Activated naive CD8-positive, alpha-beta T cell (primary cell): ENCODE measurements at regions not wholly inside any gene's neighbourhood (a gene's known extent, or its start where the extent isn't known, plus 50 kb on each side); places are given as distances from the start of the nearest gene placed in this dataset.

Experiments used
- H3K27ac Mint-ChIP-seq: one replicate; pipeline ENCODE4 v1.8.0; 2021; ENCODE audit warnings: mixed read lengths
- H3K27me3 Mint-ChIP-seq: one replicate; pipeline ENCODE4 v1.8.0; 2021; ENCODE audit warnings: mixed read lengths
- H3K36me3 Mint-ChIP-seq: one replicate; pipeline ENCODE4 v1.8.0; 2021; ENCODE audit warnings: mixed read lengths
- H3K4me1 Mint-ChIP-seq: one replicate; pipeline ENCODE4 v1.8.0; 2021; ENCODE audit warnings: low read depth, mixed read lengths
- H3K4me3 Mint-ChIP-seq: one replicate; pipeline ENCODE4 v1.8.0; 2021; ENCODE audit warnings: mild to moderate bottlenecking, mixed read lengths
- H3K9me3 Mint-ChIP-seq: one replicate; pipeline ENCODE4 v1.8.0; 2021; ENCODE audit warnings: low read depth, mixed read lengths

DNA sequence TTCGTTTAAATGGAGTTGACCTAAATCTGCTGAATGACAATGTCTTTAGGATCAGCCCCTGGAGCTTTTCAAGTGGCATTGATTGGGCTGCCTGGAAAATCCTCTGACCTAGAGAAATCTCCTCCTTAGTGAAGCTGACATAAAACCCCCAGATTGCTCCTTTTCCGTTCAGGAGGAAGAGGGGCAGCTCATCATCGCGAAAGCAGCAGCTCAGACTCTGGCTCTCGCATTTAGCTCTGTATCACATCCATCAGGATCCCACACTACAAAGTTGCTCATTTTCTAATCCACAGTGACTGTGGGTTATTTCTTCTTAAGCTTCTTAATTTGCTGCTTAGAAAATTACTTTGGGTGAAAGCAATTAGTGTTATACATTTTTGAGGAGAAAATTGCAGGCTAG lies 373.7 kb downstream of the ENC1 start:
- H3K27ac Mint-ChIP-seq, result no peak overlapping the region
- H3K27me3 Mint-ChIP-seq, result no peaks in the 10 kb centered on the region
- no peak overlapping the region for H3K4me3 Mint-ChIP-seq
- no peaks in the 10 kb centered on the region for H3K4me1 Mint-ChIP-seq
- no peaks in the 10 kb centered on the region for H3K9me3 Mint-ChIP-seq
- no peaks in the 10 kb centered on the region for H3K36me3 Mint-ChIP-seq

DNA sequence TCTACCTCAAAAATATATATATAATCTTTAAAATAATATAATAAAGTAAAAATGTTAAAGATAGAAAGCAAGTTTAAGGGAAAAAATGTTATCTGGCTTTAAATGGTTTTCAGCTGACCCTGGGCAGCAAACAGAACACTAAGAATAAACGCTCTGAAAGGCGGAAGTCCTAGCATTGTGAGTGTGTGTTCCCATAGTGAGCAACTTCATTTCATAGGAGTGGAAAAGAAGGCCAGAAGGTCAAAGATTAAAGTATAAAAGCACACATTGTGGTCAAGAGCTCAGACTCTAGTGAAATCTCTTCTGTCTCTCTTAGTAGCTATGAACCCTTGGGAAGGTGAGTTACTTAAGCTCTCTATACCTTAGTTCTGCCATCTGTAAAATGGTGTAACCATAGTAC lies 374.4 kb downstream of the ENC1 start:
- H3K27ac Mint-ChIP-seq, result no peak overlapping the region
- no peaks in the 10 kb centered on the region for H3K27me3 Mint-ChIP-seq
- no peaks in the 10 kb centered on the region for H3K9me3 Mint-ChIP-seq
- no peaks in the 10 kb centered on the region for H3K36me3 Mint-ChIP-seq
- H3K4me3 Mint-ChIP-seq, result no peak overlapping the region
- no peaks in the 10 kb centered on the region for H3K4me1 Mint-ChIP-seq

DNA sequence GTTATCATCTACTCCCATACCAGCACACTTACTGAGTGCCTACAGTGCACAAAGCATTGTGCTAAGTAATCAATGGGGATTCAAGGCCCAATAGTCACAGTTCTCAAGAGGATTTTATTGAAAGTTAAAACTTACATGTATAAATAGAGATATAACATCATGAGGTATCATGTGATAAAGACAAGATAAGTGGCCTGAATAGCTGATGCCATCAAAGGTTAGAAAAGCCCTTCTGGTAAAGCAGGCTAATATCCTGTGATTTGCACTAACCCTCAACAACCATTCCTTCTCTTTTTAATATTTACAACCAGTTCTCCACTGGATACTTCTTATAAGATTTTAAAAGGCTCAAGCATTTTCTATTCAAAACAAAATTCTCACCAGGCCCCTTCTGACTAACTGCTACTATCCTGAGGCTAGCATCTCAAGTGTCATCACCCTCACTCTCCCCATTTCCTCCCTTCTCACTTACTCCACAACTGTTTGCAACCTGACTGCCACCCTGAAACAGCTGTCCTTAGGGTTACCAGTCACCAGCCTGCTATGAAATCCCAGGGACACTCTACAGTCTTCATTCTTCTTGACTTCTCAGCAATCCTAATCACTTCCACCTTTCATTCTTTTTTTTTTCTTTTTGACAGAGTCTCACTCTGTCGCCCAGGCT lies 377.9 kb downstream of the ENC1 start:
- no peaks in the 10 kb centered on the region for H3K27me3 Mint-ChIP-seq
- H3K4me3 Mint-ChIP-seq, result no peak overlapping the region
- no peaks in the 10 kb centered on the region for H3K9me3 Mint-ChIP-seq
- no peaks in the 10 kb centered on the region for H3K4me1 Mint-ChIP-seq
- no peaks in the 10 kb centered on the region for H3K36me3 Mint-ChIP-seq
- H3K27ac Mint-ChIP-seq, result no peak overlapping the region

DNA sequence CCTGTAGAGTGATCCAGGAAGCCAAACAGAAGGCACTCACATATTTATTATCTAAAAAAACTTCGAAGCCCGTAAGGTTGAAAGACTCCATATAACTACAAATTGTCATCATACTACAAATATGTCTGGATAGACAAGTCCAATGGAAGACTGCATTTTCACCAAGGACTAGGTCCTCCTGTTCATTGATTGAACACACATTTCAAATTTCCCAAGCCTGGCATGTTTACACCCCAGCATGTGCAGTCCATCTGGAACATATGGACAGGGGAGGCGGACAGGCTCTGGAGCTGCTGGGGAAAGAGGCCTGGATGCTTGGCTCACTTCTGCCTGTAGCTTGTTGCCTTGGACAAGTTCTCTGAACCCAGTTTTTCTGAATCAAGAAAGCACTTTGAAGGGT lies 378.7 kb downstream of the ENC1 start:
- Mint-ChIP-seq H3K27me3 (no peaks in the 10 kb centered on the region), H3K4me1 (no peaks in the 10 kb centered on the region), H3K4me3 (no peak overlapping the region), H3K9me3 (no peaks in the 10 kb centered on the region), H3K27ac (no peak overlapping the region), H3K36me3 (no peaks in the 10 kb centered on the region)

DNA sequence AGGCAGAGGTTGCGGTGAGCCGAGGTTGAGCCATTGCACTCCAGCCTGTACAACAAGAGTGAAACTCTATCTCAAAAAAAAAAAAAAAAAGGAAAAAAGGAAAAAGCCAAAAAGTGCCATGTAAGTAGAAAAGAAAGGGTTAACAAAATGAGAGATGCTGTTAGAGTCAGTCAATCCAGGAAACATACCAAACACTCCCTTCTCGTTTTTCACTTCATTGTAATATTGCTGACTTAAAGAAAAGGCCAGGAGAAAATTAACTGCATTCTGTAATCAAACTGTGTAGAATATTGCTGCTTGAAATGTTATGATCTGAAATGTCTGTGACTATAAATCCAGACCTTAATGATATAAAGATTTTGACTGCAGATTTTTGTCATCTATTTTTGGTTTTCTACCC lies 379.1 kb downstream of the ENC1 start:
- no peaks in the 10 kb centered on the region for H3K36me3 Mint-ChIP-seq
- no peaks in the 10 kb centered on the region for H3K27me3 Mint-ChIP-seq
- no peak overlapping the region for H3K4me3 Mint-ChIP-seq
- H3K4me1 Mint-ChIP-seq, result no peaks in the 10 kb centered on the region
- no peaks in the 10 kb centered on the region for H3K9me3 Mint-ChIP-seq
- H3K27ac Mint-ChIP-seq, result no peak overlapping the region

DNA sequence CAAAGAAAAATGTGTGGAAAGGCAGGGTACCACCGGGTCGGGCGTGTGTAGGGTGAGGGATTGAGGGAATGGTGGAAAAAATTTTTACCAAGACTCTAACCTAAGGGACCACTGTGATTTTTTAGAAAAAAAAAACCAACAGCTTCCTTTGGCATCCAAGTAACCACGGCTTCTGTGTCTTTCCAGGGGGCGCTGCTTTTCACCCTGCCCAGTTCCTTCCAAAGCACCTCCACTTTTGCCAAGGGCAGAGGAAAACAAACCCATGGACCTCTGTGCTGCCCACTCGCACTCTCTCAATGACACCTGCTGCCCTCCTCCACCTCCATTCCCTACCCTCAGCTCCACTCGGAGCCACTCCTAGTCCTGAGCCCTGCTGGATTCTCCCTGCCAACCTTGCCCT lies 381.0 kb downstream of the ENC1 start:
- no peak overlapping the region for H3K27ac Mint-ChIP-seq
- H3K4me3 Mint-ChIP-seq, result no peak overlapping the region
- H3K4me1 Mint-ChIP-seq, result no peaks in the 10 kb centered on the region
- no peaks in the 10 kb centered on the region for H3K36me3 Mint-ChIP-seq
- no peaks in the 10 kb centered on the region for H3K27me3 Mint-ChIP-seq
- H3K9me3 Mint-ChIP-seq, result no peaks in the 10 kb centered on the region

DNA sequence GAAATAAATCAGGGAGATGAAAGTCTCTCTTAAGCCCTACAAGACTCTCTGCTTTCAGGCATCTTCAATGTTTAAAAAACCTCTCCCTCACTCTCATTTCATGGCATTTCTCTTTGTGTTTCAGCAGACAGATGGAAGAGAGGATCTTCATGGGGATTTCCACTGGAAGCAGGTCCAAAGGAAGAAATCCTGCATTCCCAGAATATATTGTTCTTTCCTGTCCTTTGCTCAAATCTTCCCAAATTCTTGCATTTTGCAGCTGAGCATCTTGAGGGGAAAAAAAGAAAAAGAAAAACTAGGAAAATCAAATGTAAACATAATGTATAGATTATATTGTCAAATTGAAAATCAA lies 382.2 kb downstream of the ENC1 start:
- Mint-ChIP-seq H3K36me3 (no peaks in the 10 kb centered on the region), H3K9me3 (no peaks in the 10 kb centered on the region), H3K27me3 (no peaks in the 10 kb centered on the region), H3K4me3 (no peak overlapping the region), H3K27ac (no peak overlapping the region), H3K4me1 (no peaks in the 10 kb centered on the region)

DNA sequence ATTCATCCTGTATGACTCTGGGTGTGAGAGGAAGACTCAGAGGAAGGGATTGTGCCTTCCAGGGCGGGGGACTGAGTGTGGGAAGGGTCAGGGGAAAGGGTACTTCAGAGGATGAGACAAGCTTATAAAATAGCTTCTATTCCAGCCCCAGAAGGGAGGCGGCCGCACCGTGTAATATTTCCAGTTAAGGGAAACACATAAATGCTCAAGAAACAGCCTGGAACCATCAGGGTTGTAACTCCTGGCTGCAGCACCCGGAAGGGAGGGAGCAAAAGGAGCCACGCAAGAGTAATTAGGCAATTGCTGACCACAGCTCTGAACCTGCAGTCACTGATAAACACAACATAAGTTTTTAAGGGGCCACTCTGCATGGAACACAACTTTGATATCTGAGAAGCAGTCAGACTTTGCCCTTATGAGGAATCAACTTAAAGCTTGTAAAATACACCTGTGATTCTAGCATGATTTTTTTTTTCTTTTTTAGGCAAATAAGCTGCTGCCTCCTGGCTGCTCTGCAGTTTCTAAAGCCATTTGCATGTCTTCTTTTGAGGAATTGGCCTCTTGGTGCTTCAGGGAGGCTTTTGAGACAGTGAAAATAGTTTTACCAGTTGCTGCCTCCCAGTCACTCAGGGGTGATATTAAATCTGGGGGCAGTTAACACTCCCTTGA lies 382.7 kb downstream of the ENC1 start:
- no peaks in the 10 kb centered on the region for H3K9me3 Mint-ChIP-seq
- no peak overlapping the region for H3K4me3 Mint-ChIP-seq
- H3K27me3 Mint-ChIP-seq, result peaks cover 4% of the 10 kb centered on the region
- H3K4me1 Mint-ChIP-seq, result no peaks in the 10 kb centered on the region
- no peak overlapping the region for H3K27ac Mint-ChIP-seq
- H3K36me3 Mint-ChIP-seq, result no peaks in the 10 kb centered on the region

DNA sequence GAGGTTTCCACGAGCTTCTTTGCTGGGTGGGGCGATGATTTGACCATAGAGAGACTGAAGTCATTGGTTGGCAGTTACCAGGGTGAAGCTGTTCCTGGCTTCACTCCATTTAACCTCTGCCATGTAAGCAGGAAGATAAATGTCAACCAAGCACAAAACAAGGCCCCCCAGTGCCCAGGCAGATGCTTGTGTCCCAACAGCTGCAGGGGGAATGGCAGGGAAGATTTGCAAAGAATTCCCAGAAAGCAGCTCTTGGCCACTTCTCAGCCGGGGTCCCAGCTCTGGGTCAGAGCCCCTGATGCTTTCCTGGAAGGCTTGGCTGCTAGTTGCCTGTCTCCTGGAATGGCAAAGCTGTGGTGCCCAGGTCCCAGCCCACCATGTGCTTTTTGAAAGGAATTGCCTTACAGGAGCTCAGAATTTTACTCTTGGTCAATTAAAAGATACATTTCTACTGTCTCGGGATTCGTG lies 383.4 kb downstream of the ENC1 start:
- Mint-ChIP-seq H3K36me3 (no peaks in the 10 kb centered on the region), H3K9me3 (no peaks in the 10 kb centered on the region), H3K27ac (no peak overlapping the region), H3K4me1 (no peaks in the 10 kb centered on the region), H3K4me3 (no peak overlapping the region), H3K27me3 (peaks cover 6% of the 10 kb centered on the region)

DNA sequence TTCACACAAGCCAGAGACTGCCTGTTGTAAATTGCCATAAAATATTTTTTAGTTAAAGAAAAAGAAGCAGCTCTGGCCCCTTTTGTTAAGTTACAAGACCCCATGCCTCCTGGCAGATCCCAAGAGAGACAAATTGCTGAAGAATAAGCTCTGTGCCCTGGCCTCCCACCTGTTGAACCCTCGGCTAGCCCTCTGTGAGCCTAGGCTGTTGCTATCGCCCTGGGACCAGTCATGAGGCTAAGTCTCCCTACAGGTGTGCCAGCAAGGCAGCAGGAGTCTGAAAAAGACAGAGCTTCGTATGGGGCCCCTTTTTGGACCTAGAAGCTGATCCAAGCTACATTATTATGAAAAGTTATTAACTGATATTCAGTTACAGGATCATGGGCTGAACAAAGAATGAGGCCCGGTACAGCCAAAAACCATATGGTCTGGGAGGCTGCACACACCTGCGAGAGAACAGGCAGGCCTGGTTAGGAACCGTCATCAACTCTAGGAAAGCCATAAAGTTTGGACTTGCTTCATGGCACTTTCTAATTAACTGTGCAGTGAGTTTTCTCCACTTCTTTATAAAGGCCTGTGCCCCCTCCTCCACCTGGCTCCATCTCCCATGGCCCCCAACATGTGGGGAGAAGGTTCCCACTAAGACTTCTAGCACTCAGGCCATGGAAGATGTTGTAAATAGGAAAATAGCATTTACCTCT lies 384.7 kb downstream of the ENC1 start:
- H3K9me3 Mint-ChIP-seq, result no peaks in the 10 kb centered on the region
- H3K27me3 Mint-ChIP-seq, result peaks cover 6% of the 10 kb centered on the region
- H3K4me1 Mint-ChIP-seq, result no peaks in the 10 kb centered on the region
- H3K27ac Mint-ChIP-seq, result no peak overlapping the region
- no peaks in the 10 kb centered on the region for H3K36me3 Mint-ChIP-seq
- no peak overlapping the region for H3K4me3 Mint-ChIP-seq

DNA sequence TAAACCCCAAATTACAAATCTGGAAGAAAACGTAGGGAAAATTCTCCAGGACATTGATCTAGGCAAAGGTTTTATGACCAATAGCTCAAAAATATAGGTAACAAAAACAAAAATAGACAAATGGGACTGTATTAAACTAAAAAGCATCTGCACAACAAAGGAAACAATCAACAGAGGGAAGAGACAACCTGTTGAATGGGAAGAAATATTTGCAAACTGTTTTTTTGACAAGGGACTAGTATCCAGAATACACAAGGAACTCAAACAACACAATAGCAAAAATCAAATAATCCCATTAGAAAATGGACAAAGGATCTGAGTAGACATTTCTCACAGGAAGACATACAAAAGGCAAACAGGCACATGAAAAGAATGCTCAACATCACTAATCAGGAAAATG lies 386.3 kb downstream of the ENC1 start:
- Mint-ChIP-seq H3K36me3 (no peaks in the 10 kb centered on the region), H3K4me1 (no peaks in the 10 kb centered on the region), H3K27ac (no peak overlapping the region), H3K4me3 (no peak overlapping the region), H3K9me3 (no peaks in the 10 kb centered on the region), H3K27me3 (peaks cover 6% of the 10 kb centered on the region)

DNA sequence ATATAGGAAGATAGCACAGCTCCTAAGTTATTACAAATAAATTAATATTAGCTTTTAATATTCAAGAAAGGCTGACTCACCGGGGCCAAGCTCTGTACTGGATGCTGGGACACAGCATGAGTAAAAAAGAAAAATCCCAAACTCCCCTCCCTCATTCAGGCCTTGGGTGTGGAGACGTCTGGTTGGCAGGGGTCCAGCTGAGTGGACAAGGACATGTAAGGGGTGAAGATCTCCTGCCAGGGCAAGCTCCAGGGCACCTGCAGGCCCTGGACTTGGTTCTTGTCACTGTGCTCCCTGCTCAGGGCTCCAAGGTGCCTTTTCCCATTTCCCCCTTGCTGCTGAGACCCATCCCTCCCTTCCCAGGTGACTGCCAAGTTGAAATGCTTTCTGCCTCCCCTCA lies 388.5 kb downstream of the ENC1 start:
- Mint-ChIP-seq H3K9me3 (no peaks in the 10 kb centered on the region), H3K36me3 (no peaks in the 10 kb centered on the region), H3K27ac (no peak overlapping the region), H3K4me3 (no peak overlapping the region), H3K4me1 (no peaks in the 10 kb centered on the region), H3K27me3 (peaks cover 8% of the 10 kb centered on the region)

DNA sequence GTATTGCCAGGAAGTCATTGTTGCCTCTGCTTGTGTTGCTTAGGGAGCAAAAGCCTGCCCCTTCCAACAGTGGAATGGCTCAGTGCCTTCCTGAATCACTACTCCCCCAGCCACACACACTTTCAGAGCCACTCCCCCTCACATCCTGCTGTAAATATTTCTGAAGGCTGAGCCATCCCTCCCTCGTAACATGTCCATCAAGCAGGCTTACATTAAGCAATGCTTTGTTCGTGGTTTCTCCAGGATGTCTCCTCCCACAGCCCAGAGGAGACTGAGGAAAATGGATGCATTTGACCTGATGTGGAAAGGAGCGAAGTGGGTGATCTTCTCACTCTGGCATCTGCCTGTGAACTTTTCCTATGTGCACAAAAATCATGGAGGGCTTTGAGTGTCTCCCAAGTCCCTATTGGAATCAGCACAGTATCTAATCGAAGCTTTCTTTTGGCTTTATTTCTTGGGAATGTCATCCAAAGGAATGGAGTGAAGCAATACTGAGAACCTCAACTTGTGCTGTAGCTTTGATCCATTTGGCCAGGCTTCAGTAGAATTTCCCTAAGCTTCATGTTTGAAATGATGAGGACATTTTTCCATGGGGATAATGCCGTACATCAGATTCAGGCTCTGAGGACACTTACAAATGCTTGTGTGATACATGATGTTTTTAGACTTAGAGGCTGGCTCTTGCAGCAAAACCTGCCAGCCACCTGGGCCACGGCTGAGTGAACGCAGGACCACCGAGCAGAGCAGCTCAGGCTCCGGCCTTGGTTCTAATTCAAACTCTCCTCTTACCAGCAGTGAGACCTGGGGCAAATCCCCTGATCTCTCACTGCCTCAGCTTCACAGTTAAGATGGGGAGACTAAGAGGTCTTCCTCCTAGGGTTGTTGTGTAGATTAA lies 389.1 kb downstream of the ENC1 start:
- Mint-ChIP-seq H3K27ac (no peak overlapping the region), H3K4me1 (no peaks in the 10 kb centered on the region), H3K4me3 (no peak overlapping the region), H3K9me3 (no peaks in the 10 kb centered on the region), H3K27me3 (peaks cover 8% of the 10 kb centered on the region), H3K36me3 (no peaks in the 10 kb centered on the region)

DNA sequence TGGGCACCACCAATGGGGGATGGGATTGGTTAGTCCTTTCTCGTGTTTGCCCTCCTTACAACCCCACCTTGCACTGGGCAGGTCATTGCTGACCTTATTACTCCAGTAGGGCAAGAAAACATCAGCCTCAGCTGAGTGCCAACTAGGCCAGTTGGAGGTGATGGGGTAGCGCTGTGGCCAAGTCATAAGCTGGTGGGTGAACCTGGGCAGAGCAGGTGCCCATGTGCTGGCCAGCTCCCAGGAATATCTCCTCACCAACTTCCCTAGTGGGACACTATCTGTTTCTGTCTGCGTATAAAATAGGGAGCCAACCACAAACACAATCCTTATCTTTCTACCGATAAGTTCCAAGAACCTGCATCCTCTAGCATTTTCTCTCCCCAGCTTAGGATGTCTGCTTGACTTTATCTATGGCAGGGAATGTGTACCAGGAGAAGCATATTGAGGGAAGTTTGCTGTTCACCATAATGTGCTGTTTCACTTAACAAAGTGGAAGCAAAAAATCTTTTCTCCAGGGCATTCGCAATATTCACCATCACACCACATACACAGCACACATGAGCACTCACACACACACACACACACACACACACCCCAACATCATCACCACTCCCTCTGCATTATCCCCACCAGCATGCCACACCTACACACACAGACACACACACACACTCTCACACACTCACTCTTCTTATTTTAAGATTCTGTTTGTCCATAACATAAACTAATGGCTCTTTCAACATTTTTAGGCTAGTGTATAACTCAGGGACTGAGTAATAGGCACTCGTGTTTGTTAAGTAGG lies 390.0 kb downstream of the ENC1 start:
- H3K4me3 Mint-ChIP-seq, result no peak overlapping the region
- no peaks in the 10 kb centered on the region for H3K36me3 Mint-ChIP-seq
- H3K27ac Mint-ChIP-seq, result no peak overlapping the region
- H3K4me1 Mint-ChIP-seq, result no peaks in the 10 kb centered on the region
- no peaks in the 10 kb centered on the region for H3K9me3 Mint-ChIP-seq
- H3K27me3 Mint-ChIP-seq, result peaks cover 8% of the 10 kb centered on the region
